Endothelial cell of umbilical vein (primary cell): ENCODE measurements at regions not wholly inside any gene's neighbourhood (a gene's known extent, or its start where the extent isn't known, plus 50 kb on each side); places are given as distances from the start of the nearest gene placed in this dataset.

Experiments used
- EZH2 ChIP-seq: IDR thresholded peaks from 2 replicates; pipeline ENCODE4 v1.6.1; 2012; ENCODE audit warnings: borderline replicate concordance, low read depth, mild to moderate bottlenecking, moderate library complexity, low read length, inconsistent platforms; ENCODE audit not compliant: severe bottlenecking
- GATA2 ChIP-seq: IDR thresholded peaks from 2 replicates; pipeline ENCODE4 v1.7.0; 2011; ENCODE audit warnings: low read depth, mild to moderate bottlenecking, moderate library complexity, mixed read lengths, low read length; ENCODE audit not compliant: insufficient read length, insufficient read depth
- MYC ChIP-seq: IDR thresholded peaks from one replicate; pipeline ENCODE4 v1.6.1; 2011; ENCODE audit warnings: mild to moderate bottlenecking, low read depth, low read length
- POLR2A ChIP-seq: IDR thresholded peaks from 2 replicates; pipeline ENCODE4 v1.6.1; 2012; ENCODE audit warnings: low read depth, mild to moderate bottlenecking, control low read depth, low read length
- POLR2AphosphoS5 ChIP-seq: IDR thresholded peaks from 2 replicates; pipeline ENCODE4 v1.6.1; 2012; ENCODE audit warnings: low read depth, mild to moderate bottlenecking, control low read depth, low read length, moderate library complexity; ENCODE audit not compliant: insufficient read depth
- TF ChIP-seq, protein P1 (sequence below), 2 donors: IDR thresholded peaks; 1 replicate in 1 of 2; 2 replicates in 1 of 2; pipeline ENCODE4 v1.5.1; 2011; ENCODE audit warnings: low read length in 2 of 2, mild to moderate bottlenecking in 2 of 2, moderate library complexity in 2 of 2, control low read depth in 1 of 2, inconsistent platforms in 1 of 2, low read depth in 1 of 2; ENCODE audit not compliant: insufficient read depth in 1 of 2; ENCODE audit errors: extremely low read depth in 1 of 2
- TF ChIP-seq, protein P2 (sequence below): IDR thresholded peaks from 2 replicates; pipeline ENCODE4 v1.6.1; 2011; ENCODE audit not compliant: insufficient read depth, insufficient read length

DNA sequence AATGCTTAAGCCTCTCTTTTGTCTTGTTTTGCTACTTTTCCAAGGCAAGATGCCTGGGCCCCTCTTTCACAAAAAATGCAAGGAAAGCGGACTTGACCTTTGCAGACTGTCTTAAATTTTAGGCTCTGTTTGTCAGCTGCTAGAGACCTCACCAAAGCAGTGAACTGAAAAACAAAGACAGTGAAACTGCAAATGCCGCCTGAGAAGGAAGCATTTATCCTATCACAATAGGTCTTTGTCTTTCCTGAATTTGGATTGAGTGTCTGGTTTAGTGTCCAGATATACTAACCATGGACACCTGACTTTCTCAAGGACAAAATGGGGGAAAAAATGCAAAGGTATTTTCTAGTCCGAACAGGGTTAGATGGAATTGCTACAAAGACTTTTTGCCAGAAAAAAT lies 256.9 kb downstream of the INHBA start:
- TF ChIP-seq, protein P1, sequence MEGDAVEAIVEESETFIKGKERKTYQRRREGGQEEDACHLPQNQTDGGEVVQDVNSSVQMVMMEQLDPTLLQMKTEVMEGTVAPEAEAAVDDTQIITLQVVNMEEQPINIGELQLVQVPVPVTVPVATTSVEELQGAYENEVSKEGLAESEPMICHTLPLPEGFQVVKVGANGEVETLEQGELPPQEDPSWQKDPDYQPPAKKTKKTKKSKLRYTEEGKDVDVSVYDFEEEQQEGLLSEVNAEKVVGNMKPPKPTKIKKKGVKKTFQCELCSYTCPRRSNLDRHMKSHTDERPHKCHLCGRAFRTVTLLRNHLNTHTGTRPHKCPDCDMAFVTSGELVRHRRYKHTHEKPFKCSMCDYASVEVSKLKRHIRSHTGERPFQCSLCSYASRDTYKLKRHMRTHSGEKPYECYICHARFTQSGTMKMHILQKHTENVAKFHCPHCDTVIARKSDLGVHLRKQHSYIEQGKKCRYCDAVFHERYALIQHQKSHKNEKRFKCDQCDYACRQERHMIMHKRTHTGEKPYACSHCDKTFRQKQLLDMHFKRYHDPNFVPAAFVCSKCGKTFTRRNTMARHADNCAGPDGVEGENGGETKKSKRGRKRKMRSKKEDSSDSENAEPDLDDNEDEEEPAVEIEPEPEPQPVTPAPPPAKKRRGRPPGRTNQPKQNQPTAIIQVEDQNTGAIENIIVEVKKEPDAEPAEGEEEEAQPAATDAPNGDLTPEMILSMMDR (IDR thresholded peaks at IDR 0.05; ENCODE audit: extremely low read depth in 1 of 2, insufficient read depth in 1 of 2, low read depth in 1 of 2, low read length in 2 of 2), result no peak
- TF ChIP-seq POLR2AphosphoS5 (no peak), EZH2 (no peak), POLR2A (no peak), GATA2 (no peak), MYC (no peak)
- TF ChIP-seq, protein P2, sequence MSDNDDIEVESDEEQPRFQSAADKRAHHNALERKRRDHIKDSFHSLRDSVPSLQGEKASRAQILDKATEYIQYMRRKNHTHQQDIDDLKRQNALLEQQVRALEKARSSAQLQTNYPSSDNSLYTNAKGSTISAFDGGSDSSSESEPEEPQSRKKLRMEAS, result no peak
